GM12864 (cell line): ENCODE measurements at regions not wholly inside any gene's neighbourhood (a gene's known extent, or its start where the extent isn't known, plus 50 kb on each side); places are given as distances from the start of the nearest gene placed in this dataset.

Experiments used
- DNase-seq: peaks from one replicate; pipeline ENCODE4 v3.0.0-alpha.2; 2011; ENCODE audit warnings: low read depth
- H3K4me3 ChIP-seq: 2 replicates; pipeline ENCODE4 v1.5.1; 2011; ENCODE audit warnings: mild to moderate bottlenecking, low read depth, low read length, control low read depth
- CTCF ChIP-seq: IDR thresholded peaks from 2 replicates; pipeline ENCODE4 v1.5.1; 2011; ENCODE audit warnings: low read depth, mild to moderate bottlenecking, moderate library complexity, low read length, control low read depth, inconsistent platforms; ENCODE audit errors: missing control alignments

GRCh38 chr3:30370681-30371271 lies 235.6 kb upstream of the TGFBR2 start:
- TF ChIP-seq CTCF: no peak
- no peak for DNase-seq
- H3K4me3 ChIP-seq: no peak overlapping the region

- no peak overlapping the region for H3K4me3 ChIP-seq
- DNase-seq: no peak
- no peak for TF ChIP-seq CTCF
Observed at GRCh38 chr3:30372837-30373236, 233.6 kb upstream of the TGFBR2 start.

DNA sequence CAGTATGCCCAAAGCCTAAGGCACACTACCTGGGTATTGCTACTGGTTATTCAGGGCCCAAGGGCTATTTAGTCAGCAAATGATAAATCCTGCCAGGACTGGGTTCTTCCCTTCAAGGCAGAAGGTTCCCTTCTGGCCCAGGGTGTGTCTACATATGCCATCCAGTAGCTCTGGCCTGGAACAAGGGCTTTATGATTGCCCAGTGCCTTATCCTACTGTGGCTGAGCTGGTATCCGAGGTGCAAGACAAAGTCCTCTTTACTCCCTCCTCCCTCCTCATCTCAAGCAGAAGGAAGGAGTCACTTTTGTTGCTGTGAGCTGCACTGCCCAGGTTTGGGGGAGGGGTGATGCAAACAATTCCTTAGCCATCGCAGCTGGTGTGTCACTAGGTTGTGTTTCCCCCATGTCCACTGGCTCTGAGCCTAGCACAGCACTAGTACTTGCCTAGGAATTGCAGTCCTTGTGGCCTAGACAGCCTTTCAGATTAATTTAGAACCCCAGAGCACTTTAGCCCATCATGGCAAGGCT lies 221.8 kb upstream of the TGFBR2 start:
- H3K4me3 ChIP-seq: no peak overlapping the region
- no peak for TF ChIP-seq CTCF
- DNase-seq: no peak

GRCh38 chr3:30393079-30393478 lies 213.3 kb upstream of the TGFBR2 start:
- no peak overlapping the region for H3K4me3 ChIP-seq
- DNase-seq: no peak
- TF ChIP-seq CTCF: no peak

- no peak for TF ChIP-seq CTCF
- no peak overlapping the region for H3K4me3 ChIP-seq
- DNase-seq: no peak
Observed at GRCh38 chr3:30397030-30397429, 209.4 kb upstream of the TGFBR2 start.

DNA sequence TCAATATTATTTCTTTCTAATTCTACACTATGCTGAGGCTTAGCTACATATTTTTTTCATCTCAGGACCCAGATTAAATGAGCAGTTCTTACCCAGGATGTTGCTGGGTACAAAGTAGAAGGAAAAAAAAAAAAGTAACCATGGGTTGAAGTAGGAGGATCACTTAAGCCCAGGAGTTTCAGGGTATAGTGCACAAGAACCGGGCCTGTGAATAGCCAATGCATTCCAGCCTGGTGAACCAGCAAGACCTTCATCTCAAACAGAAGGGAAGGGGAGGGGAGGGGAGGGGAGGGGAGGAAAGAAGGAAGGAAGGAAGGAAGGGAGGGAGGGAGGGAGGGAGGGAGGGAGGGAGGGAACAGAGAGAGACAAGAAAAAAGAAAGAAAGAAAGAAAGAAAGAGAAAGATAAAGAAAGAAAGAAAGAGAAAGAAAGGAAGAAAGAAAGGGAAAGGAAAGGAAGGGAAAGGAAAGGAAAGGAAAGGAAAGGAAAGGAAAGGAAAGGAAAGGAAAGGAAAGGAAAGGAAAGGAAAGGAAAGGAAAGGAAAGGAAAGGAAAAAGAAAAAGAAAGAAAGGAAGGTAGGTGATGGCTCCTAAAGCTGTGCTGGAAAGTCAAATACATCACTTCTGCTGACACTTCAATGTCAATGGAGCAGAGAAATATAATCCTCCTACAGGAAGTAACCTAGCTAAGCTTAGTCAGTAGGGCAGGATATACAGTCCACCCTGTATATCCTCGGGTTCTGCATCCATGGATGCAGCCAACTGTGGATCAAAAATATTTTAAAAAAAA lies 206.8 kb upstream of the TGFBR2 start:
- no peak overlapping the region for H3K4me3 ChIP-seq
- DNase-seq: no peak
- TF ChIP-seq CTCF: no peak

DNA sequence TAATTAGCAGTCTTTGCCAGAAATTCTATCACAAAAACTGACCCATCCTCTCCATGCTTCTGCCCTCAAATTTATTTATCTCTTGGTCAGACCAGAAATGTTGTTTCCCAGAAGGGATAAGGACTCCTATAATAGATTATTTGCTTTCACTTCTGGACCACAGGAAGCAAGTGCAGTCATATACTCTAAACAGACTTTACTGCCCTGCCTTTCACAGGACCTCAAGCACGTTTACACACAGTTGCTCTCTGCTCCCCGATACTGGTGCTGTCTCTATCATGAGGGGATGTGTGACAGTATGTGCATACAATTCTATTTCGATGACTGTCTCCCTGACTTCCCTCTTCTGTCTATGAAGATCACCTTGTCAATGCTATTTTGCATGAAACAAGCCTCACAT lies 205.5 kb upstream of the TGFBR2 start:
- no peak for TF ChIP-seq CTCF
- DNase-seq: no peak
- no peak overlapping the region for H3K4me3 ChIP-seq
